ENCODE measurements at regions not wholly inside any gene's neighbourhood (a gene's known extent, or its start where the extent isn't known, plus 50 kb on each side); places are given as distances from the start of the nearest gene placed in this dataset.

- no peak for DNase-seq (ENCODE audit: low read depth)
- no peak for TF ChIP-seq CTCF (IDR thresholded peaks at IDR 0.05; ENCODE audit: insufficient read depth, low read depth, low read length)
- ChIA-PET CTCF (no interaction called here), POLR2A (no interaction called here)
- H3K36me3 ChIP-seq (ENCODE audit: control insufficient read depth, insufficient read depth, low read length), result no peaks in the 10 kb centered on the region
- H3K27me3 ChIP-seq (ENCODE audit: control insufficient read depth, insufficient read depth, low read length), result no peaks in the 10 kb centered on the region
- no peak overlapping the region for H3K4me3 ChIP-seq (ENCODE audit: low read depth, low read length)
Measured at GRCh38 chr3:102025606-102026270, 176.4 kb downstream of the NFKBIZ start.

- Histone ChIP-seq H3K27me3 (ENCODE audit: control insufficient read depth, insufficient read depth, low read length) (no peaks in the 10 kb centered on the region), H3K36me3 (ENCODE audit: control insufficient read depth, insufficient read depth, low read length) (no peaks in the 10 kb centered on the region), H3K4me3 (ENCODE audit: low read depth, low read length) (no peak overlapping the region)
- ChIA-PET CTCF (no interaction called here), POLR2A (no interaction called here)
- no peak for TF ChIP-seq CTCF (IDR thresholded peaks at IDR 0.05; ENCODE audit: insufficient read depth, low read depth, low read length)
- DNase-seq (ENCODE audit: low read depth), result no peak
Measured at GRCh38 chr3:102026656-102027055, 177.3 kb downstream of the NFKBIZ start.

GRCh38 chr3:102030661-102031060, 181.3 kb downstream of the NFKBIZ start:
- ChIA-PET CTCF (interaction anchor here (0.6 to 0.9 kb wide), 2 partner anchors 37 to 56 kb away, joined by 3 read pairs; no protein-coding TSS in a partner anchor), POLR2A (no interaction called here)
- no peak overlapping the region for H3K4me3 ChIP-seq (ENCODE audit: low read depth, low read length)
- TF ChIP-seq CTCF (IDR thresholded peaks at IDR 0.05; ENCODE audit: insufficient read depth, low read depth, low read length), result no peak
- no peaks in the 10 kb centered on the region for H3K36me3 ChIP-seq (ENCODE audit: control insufficient read depth, insufficient read depth, low read length)
- H3K27me3 ChIP-seq (ENCODE audit: control insufficient read depth, insufficient read depth, low read length), result no peaks in the 10 kb centered on the region
- DNase-seq (ENCODE audit: low read depth), result no peak

GRCh38 chr3:102031834-102032233, 182.5 kb downstream of the NFKBIZ start:
- ChIA-PET CTCF (no interaction called here), POLR2A (no interaction called here)
- TF ChIP-seq CTCF (IDR thresholded peaks at IDR 0.05; ENCODE audit: insufficient read depth, low read depth, low read length), result no peak
- no peaks in the 10 kb centered on the region for H3K27me3 ChIP-seq (ENCODE audit: control insufficient read depth, insufficient read depth, low read length)
- no peaks in the 10 kb centered on the region for H3K36me3 ChIP-seq (ENCODE audit: control insufficient read depth, insufficient read depth, low read length)
- no peak for DNase-seq (ENCODE audit: low read depth)
- H3K4me3 ChIP-seq (ENCODE audit: low read depth, low read length), result no peak overlapping the region

GRCh38 chr3:102032491-102033383, 183.4 kb downstream of the NFKBIZ start:
- TF ChIP-seq CTCF (IDR thresholded peaks at IDR 0.05; ENCODE audit: insufficient read depth, low read depth, low read length), result no peak
- no peaks in the 10 kb centered on the region for H3K27me3 ChIP-seq (ENCODE audit: control insufficient read depth, insufficient read depth, low read length)
- CTCF ChIA-PET, result interaction anchor here (0.6 kb wide), 1 partner anchor 14 kb away, joined by 3 read pairs; no protein-coding TSS in a partner anchor
- no peak for DNase-seq (ENCODE audit: low read depth)
- no peak overlapping the region for H3K4me3 ChIP-seq (ENCODE audit: low read depth, low read length)
- POLR2A ChIA-PET, result no interaction called here
- no peaks in the 10 kb centered on the region for H3K36me3 ChIP-seq (ENCODE audit: control insufficient read depth, insufficient read depth, low read length)

Data from BJ (cell line).